ENCODE measurements at regions not wholly inside any gene's neighbourhood (a gene's known extent, or its start where the extent isn't known, plus 50 kb on each side); places are given as distances from the start of the nearest gene placed in this dataset.

- no peak for TF ChIP-seq CTCF (IDR thresholded peaks at IDR 0.05)
- no peak for TF ChIP-seq EZH2phosphoT487 (IDR thresholded peaks at IDR 0.05)
Measured at GRCh38 chr12:75581515-75581914, 70.1 kb upstream of the KRR1 start.
